ENCODE measurements at regions not wholly inside any gene's neighbourhood (a gene's known extent, or its start where the extent isn't known, plus 50 kb on each side); places are given as distances from the start of the nearest gene placed in this dataset.

DNA sequence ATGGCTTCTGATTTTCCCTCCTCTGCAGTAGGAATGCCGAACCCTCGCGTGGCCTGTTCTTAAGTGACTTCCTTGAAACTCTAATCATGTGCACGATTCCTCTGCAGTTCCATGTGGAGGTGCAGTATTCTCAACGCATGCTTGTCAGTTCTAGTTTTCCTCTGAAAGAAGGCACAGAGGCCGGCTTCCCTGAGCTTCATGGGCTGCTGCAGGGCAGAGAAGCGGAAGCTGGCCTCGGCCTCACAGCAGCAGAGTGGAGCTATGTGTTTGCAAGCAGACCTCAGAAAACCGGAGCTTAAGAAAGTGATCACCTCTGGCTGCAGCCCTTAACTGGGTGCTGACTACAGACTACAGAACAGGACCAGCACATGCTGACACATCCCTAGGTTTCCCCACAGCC lies 500.7 kb downstream of the GRIN2A start:
- Histone ChIP-seq H3K27me3 (ENCODE audit: control insufficient read depth in 4 of 4, insufficient read depth in 4 of 4, low read length in 3 of 4) (no peaks in the 10 kb centered on the region), H3K4me3 (ENCODE audit: low read depth in 1 of 3, low read length in 3 of 3) (no peak overlapping the region), H3K4me1 (ENCODE audit: control insufficient read depth in 4 of 4, insufficient read depth in 4 of 4, low read length in 3 of 4) (no peaks in the 10 kb centered on the region), H3K36me3 (ENCODE audit: control insufficient read depth in 4 of 4, insufficient read depth in 3 of 4, low read depth in 1 of 4, low read length in 3 of 4) (no peaks in the 10 kb centered on the region), H3K9ac (ENCODE audit: low read depth in 1 of 2, low read length in 2 of 2) (no peak overlapping the region), H3K9me3 (ENCODE audit: control insufficient read depth in 4 of 4, low read length in 3 of 4) (peaks cover 0 to 6% (median 1%) of the 10 kb centered on the region in 4 donors), H3K27ac (ENCODE audit: low read depth in 1 of 2, low read length in 2 of 2) (no peak overlapping the region)
- 80% methylated on average over 9 of the region's 9 CpGs for WGBS
- DNase-seq (ENCODE audit: low spot score), result no peak
- TF ChIP-seq, protein P1, sequence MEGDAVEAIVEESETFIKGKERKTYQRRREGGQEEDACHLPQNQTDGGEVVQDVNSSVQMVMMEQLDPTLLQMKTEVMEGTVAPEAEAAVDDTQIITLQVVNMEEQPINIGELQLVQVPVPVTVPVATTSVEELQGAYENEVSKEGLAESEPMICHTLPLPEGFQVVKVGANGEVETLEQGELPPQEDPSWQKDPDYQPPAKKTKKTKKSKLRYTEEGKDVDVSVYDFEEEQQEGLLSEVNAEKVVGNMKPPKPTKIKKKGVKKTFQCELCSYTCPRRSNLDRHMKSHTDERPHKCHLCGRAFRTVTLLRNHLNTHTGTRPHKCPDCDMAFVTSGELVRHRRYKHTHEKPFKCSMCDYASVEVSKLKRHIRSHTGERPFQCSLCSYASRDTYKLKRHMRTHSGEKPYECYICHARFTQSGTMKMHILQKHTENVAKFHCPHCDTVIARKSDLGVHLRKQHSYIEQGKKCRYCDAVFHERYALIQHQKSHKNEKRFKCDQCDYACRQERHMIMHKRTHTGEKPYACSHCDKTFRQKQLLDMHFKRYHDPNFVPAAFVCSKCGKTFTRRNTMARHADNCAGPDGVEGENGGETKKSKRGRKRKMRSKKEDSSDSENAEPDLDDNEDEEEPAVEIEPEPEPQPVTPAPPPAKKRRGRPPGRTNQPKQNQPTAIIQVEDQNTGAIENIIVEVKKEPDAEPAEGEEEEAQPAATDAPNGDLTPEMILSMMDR (IDR thresholded peaks at IDR 0.05; ENCODE audit: low read depth, low read length, missing input control), result no peak
- TF ChIP-seq NR2F2 (IDR thresholded peaks at IDR 0.05) (no peak), RAD21 (IDR thresholded peaks at IDR 0.05) (no peak), HNF4A (conservative IDR thresholded peaks at IDR 0.05) (no peak), REST (IDR thresholded peaks at IDR 0.05) (no peak), RXRA (IDR thresholded peaks at IDR 0.05) (no peak), JUND (IDR thresholded peaks at IDR 0.05) (no peak), FOXA2 (IDR thresholded peaks at IDR 0.05) (no peak), ZBTB33 (IDR thresholded peaks at IDR 0.05) (no peak), TAF1 (conservative IDR thresholded peaks at IDR 0.05) (no peak)
- TF ChIP-seq, protein P2, sequence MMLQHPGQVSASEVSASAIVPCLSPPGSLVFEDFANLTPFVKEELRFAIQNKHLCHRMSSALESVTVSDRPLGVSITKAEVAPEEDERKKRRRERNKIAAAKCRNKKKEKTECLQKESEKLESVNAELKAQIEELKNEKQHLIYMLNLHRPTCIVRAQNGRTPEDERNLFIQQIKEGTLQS (IDR thresholded peaks at IDR 0.05), result no peak

DNA sequence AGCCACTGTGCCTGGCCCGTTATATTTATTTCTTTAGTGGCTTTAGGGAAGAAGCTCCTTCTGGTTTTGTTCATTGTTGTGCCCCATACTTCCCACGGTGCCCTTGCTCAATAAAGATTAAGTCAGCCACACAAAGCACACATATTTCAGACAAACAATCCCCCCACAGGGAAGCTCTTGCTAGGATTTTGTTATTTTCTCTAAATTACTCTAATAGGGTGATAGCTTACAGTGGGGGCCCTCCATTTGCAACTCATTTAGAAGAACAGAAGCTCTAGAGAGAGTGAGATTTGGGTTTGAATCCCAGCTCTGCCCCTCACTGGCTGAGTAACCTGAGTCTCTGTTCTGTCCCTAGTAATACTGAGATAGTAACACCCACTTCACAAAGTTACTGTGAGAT lies 499.9 kb downstream of the GRIN2A start:
- Histone ChIP-seq H3K4me1 (ENCODE audit: control insufficient read depth in 4 of 4, insufficient read depth in 4 of 4, low read length in 3 of 4) (no peaks in the 10 kb centered on the region), H3K9me3 (ENCODE audit: control insufficient read depth in 4 of 4, low read length in 3 of 4) (peaks cover 0 to 6% (median 1%) of the 10 kb centered on the region in 4 donors), H3K27me3 (ENCODE audit: control insufficient read depth in 4 of 4, insufficient read depth in 4 of 4, low read length in 3 of 4) (no peaks in the 10 kb centered on the region), H3K9ac (ENCODE audit: low read depth in 1 of 2, low read length in 2 of 2) (no peak overlapping the region), H3K27ac (ENCODE audit: low read depth in 1 of 2, low read length in 2 of 2) (no peak overlapping the region), H3K36me3 (ENCODE audit: control insufficient read depth in 4 of 4, insufficient read depth in 3 of 4, low read depth in 1 of 4, low read length in 3 of 4) (no peaks in the 10 kb centered on the region), H3K4me3 (ENCODE audit: low read depth in 1 of 3, low read length in 3 of 3) (no peak overlapping the region)
- no peak for TF ChIP-seq YY1 (IDR thresholded peaks at IDR 0.05)
- no peak for DNase-seq (ENCODE audit: low spot score)
- WGBS, result 71% methylated on average over 2 of the region's 2 CpGs

Data from liver (tissue), 8 donors.